Effector memory CD8-positive, alpha-beta T cell (primary cell): ENCODE measurements at regions not wholly inside any gene's neighbourhood (a gene's known extent, or its start where the extent isn't known, plus 50 kb on each side); places are given as distances from the start of the nearest gene placed in this dataset.

ENCODE experiments used
- ATAC-seq: fragments of 150-1000 bp; cut with Tn5 transposase; replicated peaks from 2 replicates; pipeline ENCODE4 v1.10.0; 2021; ENCODE audit warnings: mild to moderate bottlenecking, moderate library complexity
- DNase-seq, 3 experiments: peaks; one replicate each; pipeline ENCODE4 v3.0.0; 2021
- H3K27ac Mint-ChIP-seq, 2 donors: one replicate each; pipeline ENCODE4 v1.8.0; 2022; ENCODE audit warnings: mild to moderate bottlenecking in 2 of 2, mixed read lengths in 2 of 2, moderate library complexity in 2 of 2
- H3K27me3 Mint-ChIP-seq, 2 donors: one replicate each; pipeline ENCODE4 v1.8.0; 2022; ENCODE audit warnings: mixed read lengths in 2 of 2
- H3K36me3 Mint-ChIP-seq: one replicate; pipeline ENCODE4 v1.8.0; 2022; ENCODE audit warnings: mild to moderate bottlenecking, moderate library complexity, mixed read lengths; ENCODE audit not compliant: insufficient read depth
- H3K4me1 Mint-ChIP-seq, 2 donors: one replicate each; pipeline ENCODE4 v1.8.0; 2022; ENCODE audit warnings: low read depth in 2 of 2, mixed read lengths in 2 of 2
- H3K4me3 Mint-ChIP-seq, 2 donors: one replicate each; pipeline ENCODE4 v1.8.0; 2022; ENCODE audit warnings: mild to moderate bottlenecking in 2 of 2, mixed read lengths in 2 of 2, moderate library complexity in 2 of 2
- H3K9me3 Mint-ChIP-seq, 2 donors: one replicate each; pipeline ENCODE4 v1.8.0; 2022; ENCODE audit warnings: mixed read lengths in 2 of 2

- Mint-ChIP-seq H3K27ac (no peak overlapping the region), H3K36me3 (peaks cover 6% of the 10 kb centered on the region), H3K9me3 (no peaks in the 10 kb centered on the region), H3K4me1 (peaks cover 8% of the 10 kb centered on the region in 2 donors), H3K4me3 (no peak overlapping the region), H3K27me3 (no peaks in the 10 kb centered on the region)
- ATAC-seq (no peak), DNase-seq (no peak)
Measured at GRCh38 chr1:173403996-173404395, 73.1 kb upstream of the PRDX6 start.

GRCh38 chr1:173405281-173405680 is 71.9 kb upstream of the PRDX6 start:
- Mint-ChIP-seq H3K4me3 (no peak overlapping the region), H3K9me3 (no peaks in the 10 kb centered on the region), H3K27me3 (no peaks in the 10 kb centered on the region), H3K27ac (no peak overlapping the region), H3K36me3 (peaks cover 13% of the 10 kb centered on the region), H3K4me1 (peaks cover 14 to 16% of the 10 kb centered on the region in 2 donors)
- DNase-seq (no peak), ATAC-seq (no peak)

GRCh38 chr1:173405834-173406233 is 71.3 kb upstream of the PRDX6 start:
- H3K36me3 Mint-ChIP-seq: peaks cover 13% of the 10 kb centered on the region
- no peak overlapping the region for H3K4me3 Mint-ChIP-seq
- no peak for DNase-seq
- no peak for ATAC-seq
- H3K9me3 Mint-ChIP-seq: no peaks in the 10 kb centered on the region
- H3K27ac Mint-ChIP-seq: no peak overlapping the region
- peaks cover 20 to 21% of the 10 kb centered on the region in 2 donors for H3K4me1 Mint-ChIP-seq
- H3K27me3 Mint-ChIP-seq: no peaks in the 10 kb centered on the region

GRCh38 chr1:173406783-173407230 is 70.3 kb upstream of the PRDX6 start:
- H3K4me3 Mint-ChIP-seq: peak overlapping the region; percentile 54 to 68
- ATAC-seq (no peak), DNase-seq (no peak)
- H3K4me1 Mint-ChIP-seq: peaks cover 22 to 23% of the 10 kb centered on the region in 2 donors
- no peaks in the 10 kb centered on the region for H3K27me3 Mint-ChIP-seq
- H3K27ac Mint-ChIP-seq: peak overlapping the region in 1 of 2 donors; percentile 79
- H3K9me3 Mint-ChIP-seq: no peaks in the 10 kb centered on the region
- peaks cover 16% of the 10 kb centered on the region for H3K36me3 Mint-ChIP-seq

GRCh38 chr1:173407846-173408245 is 69.3 kb upstream of the PRDX6 start:
- Mint-ChIP-seq H3K9me3 (no peaks in the 10 kb centered on the region), H3K27ac (no peak overlapping the region), H3K27me3 (no peaks in the 10 kb centered on the region), H3K4me3 (no peak overlapping the region), H3K4me1 (peaks cover 23 to 24% of the 10 kb centered on the region in 2 donors), H3K36me3 (peaks cover 19% of the 10 kb centered on the region)
- DNase-seq (no peak), ATAC-seq (no peak)

- Mint-ChIP-seq H3K4me1 (peaks cover 23 to 25% of the 10 kb centered on the region in 2 donors), H3K9me3 (no peaks in the 10 kb centered on the region), H3K36me3 (peaks cover 19% of the 10 kb centered on the region), H3K27ac (peak overlapping the region in 1 of 2 donors; percentile 89), H3K27me3 (no peaks in the 10 kb centered on the region), H3K4me3 (peak overlapping the region in 1 of 2 donors; percentile 25)
- DNase-seq: no peak
- ATAC-seq: no peak
Measured at GRCh38 chr1:173408886-173409285, 68.2 kb upstream of the PRDX6 start.

GRCh38 chr1:173409613-173410012 is 67.5 kb upstream of the PRDX6 start:
- H3K36me3 Mint-ChIP-seq: peaks cover 19% of the 10 kb centered on the region
- ATAC-seq (peak; percentile 56), DNase-seq (peak in 2 of 3 experiments; percentile 12 to 24)
- H3K9me3 Mint-ChIP-seq: no peaks in the 10 kb centered on the region
- H3K27ac Mint-ChIP-seq: peak overlapping the region; percentile 84 to 89
- peak overlapping the region; percentile 17 to 40 for H3K4me3 Mint-ChIP-seq
- H3K27me3 Mint-ChIP-seq: no peaks in the 10 kb centered on the region
- H3K4me1 Mint-ChIP-seq: peaks cover 25% of the 10 kb centered on the region in 2 donors

GRCh38 chr1:173410133-173410793 is 66.9 kb upstream of the PRDX6 start:
- Mint-ChIP-seq H3K36me3 (peaks cover 19% of the 10 kb centered on the region), H3K27ac (peak overlapping the region; percentile 84 to 89), H3K9me3 (no peaks in the 10 kb centered on the region), H3K4me1 (peaks cover 25% of the 10 kb centered on the region in 2 donors), H3K27me3 (no peaks in the 10 kb centered on the region), H3K4me3 (peak overlapping the region in 1 of 2 donors; percentile 40)
- DNase-seq (peak in 2 of 3 experiments; percentile 6 to 13), ATAC-seq (peak; percentile 77)

- Mint-ChIP-seq H3K9me3 (no peaks in the 10 kb centered on the region), H3K36me3 (peaks cover 19% of the 10 kb centered on the region), H3K27ac (peak overlapping the region; percentile 84 to 89), H3K27me3 (no peaks in the 10 kb centered on the region), H3K4me3 (peak overlapping the region in 1 of 2 donors; percentile 34), H3K4me1 (peaks cover 25% of the 10 kb centered on the region in 2 donors)
- no peak for DNase-seq
- ATAC-seq: peak; percentile 49
Measured at GRCh38 chr1:173410794-173411236, 66.3 kb upstream of the PRDX6 start.

- H3K9me3 Mint-ChIP-seq: no peaks in the 10 kb centered on the region
- H3K4me1 Mint-ChIP-seq: peaks cover 19% of the 10 kb centered on the region in 2 donors
- H3K27me3 Mint-ChIP-seq: no peaks in the 10 kb centered on the region
- DNase-seq: no peak
- peak overlapping the region; percentile 84 to 89 for H3K27ac Mint-ChIP-seq
- H3K36me3 Mint-ChIP-seq: peaks cover 16% of the 10 kb centered on the region
- ATAC-seq: no peak
- no peak overlapping the region for H3K4me3 Mint-ChIP-seq
Measured at GRCh38 chr1:173411835-173412742, 65.0 kb upstream of the PRDX6 start.

GRCh38 chr1:173413271-173413707 is 63.8 kb upstream of the PRDX6 start:
- Mint-ChIP-seq H3K36me3 (peaks cover 20% of the 10 kb centered on the region), H3K27me3 (no peaks in the 10 kb centered on the region), H3K27ac (peak overlapping the region in 1 of 2 donors; percentile 41), H3K4me3 (no peak overlapping the region), H3K4me1 (peaks cover 19% of the 10 kb centered on the region in 2 donors), H3K9me3 (no peaks in the 10 kb centered on the region)
- no peak for DNase-seq
- no peak for ATAC-seq

GRCh38 chr1:173414136-173414535 is 63.0 kb upstream of the PRDX6 start:
- DNase-seq: no peak
- H3K4me3 Mint-ChIP-seq: no peak overlapping the region
- no peak overlapping the region for H3K27ac Mint-ChIP-seq
- no peaks in the 10 kb centered on the region for H3K27me3 Mint-ChIP-seq
- no peaks in the 10 kb centered on the region for H3K9me3 Mint-ChIP-seq
- peaks cover 16 to 18% of the 10 kb centered on the region in 2 donors for H3K4me1 Mint-ChIP-seq
- no peak for ATAC-seq
- H3K36me3 Mint-ChIP-seq: peaks cover 26% of the 10 kb centered on the region

GRCh38 chr1:173414539-173415226 is 62.5 kb upstream of the PRDX6 start:
- no peak for DNase-seq
- H3K27ac Mint-ChIP-seq: peak overlapping the region in 1 of 2 donors; percentile 11

More at GRCh38 chr1:173414539-173415226, 62.5 kb upstream of the PRDX6 start:
- no peak for ATAC-seq
- Mint-ChIP-seq H3K4me1 (peaks cover 15 to 16% of the 10 kb centered on the region in 2 donors), H3K9me3 (no peaks in the 10 kb centered on the region), H3K36me3 (peaks cover 25% of the 10 kb centered on the region), H3K27me3 (no peaks in the 10 kb centered on the region), H3K4me3 (no peak overlapping the region)
